ENCODE measurements at regions not wholly inside any gene's neighbourhood (a gene's known extent, or its start where the extent isn't known, plus 50 kb on each side); places are given as distances from the start of the nearest gene placed in this dataset.

- no peak for TF ChIP-seq CTCF (conservative IDR thresholded peaks at IDR 0.05; ENCODE audit: low read depth, low read length)
- H3K4me3 ChIP-seq (ENCODE audit: low read depth, low read length), result no peak overlapping the region
- no peak for DNase-seq (ENCODE audit: low read depth)
Observed at GRCh38 chr20:50305636-50306477, 115.2 kb downstream of the CEBPB start.

GRCh38 chr20:50306478-50307423 is 116.1 kb downstream of the CEBPB start:
- no peak for DNase-seq (ENCODE audit: low read depth)
- TF ChIP-seq CTCF (conservative IDR thresholded peaks at IDR 0.05; ENCODE audit: low read depth, low read length), result no peak
- H3K4me3 ChIP-seq (ENCODE audit: low read depth, low read length), result no peak overlapping the region

GRCh38 chr20:50308166-50308512 is 117.5 kb downstream of the CEBPB start:
- no peak overlapping the region for H3K4me3 ChIP-seq (ENCODE audit: low read depth, low read length)
- no peak for DNase-seq (ENCODE audit: low read depth)
- no peak for TF ChIP-seq CTCF (conservative IDR thresholded peaks at IDR 0.05; ENCODE audit: low read depth, low read length)

- DNase-seq (ENCODE audit: low read depth), result peak; percentile 80
Observed at GRCh38 chr20:50308513-50309279, 118.1 kb downstream of the CEBPB start.

GRCh38 chr20:50309280-50309763 is 118.7 kb downstream of the CEBPB start:
- TF ChIP-seq CTCF (conservative IDR thresholded peaks at IDR 0.05; ENCODE audit: low read depth, low read length), result no peak
- DNase-seq (ENCODE audit: low read depth), result no peak
- peak overlapping the region; percentile 25 for H3K4me3 ChIP-seq (ENCODE audit: low read depth, low read length)

More at GRCh38 chr20:50308513-50309279, 118.1 kb downstream of the CEBPB start:
- peak overlapping the region; percentile 25 for H3K4me3 ChIP-seq (ENCODE audit: low read depth, low read length)
- peak; percentile 15 for TF ChIP-seq CTCF (conservative IDR thresholded peaks at IDR 0.05; ENCODE audit: low read depth, low read length)
